NCI-H146 (cell line): ENCODE measurements at regions not wholly inside any gene's neighbourhood (a gene's known extent, or its start where the extent isn't known, plus 50 kb on each side); places are given as distances from the start of the nearest gene placed in this dataset.

Experiments
- DNase-seq: peaks from one replicate; lab custom pipeline; 2025; lab: John Stamatoyannopoulos, UW

GRCh38 chr16:13552960-13553257, 367.0 kb upstream of the ERCC4 start:
- no peak for DNase-seq

- DNase-seq = no peak
Observed at GRCh38 chr16:13553453-13553985, 366.4 kb upstream of the ERCC4 start.

- DNase-seq = no peak
Observed at GRCh38 chr16:13554005-13554404, 365.9 kb upstream of the ERCC4 start.

- DNase-seq = no peak
Observed at GRCh38 chr16:13554643-13555042, 365.3 kb upstream of the ERCC4 start.

GRCh38 chr16:13557418-13557817, 362.5 kb upstream of the ERCC4 start:
- no peak for DNase-seq

GRCh38 chr16:13558752-13559151, 361.2 kb upstream of the ERCC4 start:
- DNase-seq = no peak

- DNase-seq = no peak
Observed at GRCh38 chr16:13559624-13560023, 360.3 kb upstream of the ERCC4 start.

GRCh38 chr16:13560151-13560550, 359.8 kb upstream of the ERCC4 start:
- no peak for DNase-seq

- no peak for DNase-seq
Observed at GRCh38 chr16:13561291-13562070, 358.5 kb upstream of the ERCC4 start.

- no peak for DNase-seq
Observed at GRCh38 chr16:13568803-13569202, 351.2 kb upstream of the ERCC4 start.

GRCh38 chr16:13569986-13570385, 350.0 kb upstream of the ERCC4 start:
- no peak for DNase-seq

- DNase-seq = no peak
Observed at GRCh38 chr16:13571036-13571435, 348.9 kb upstream of the ERCC4 start.

GRCh38 chr16:13573903-13574302, 346.1 kb upstream of the ERCC4 start:
- DNase-seq = no peak

GRCh38 chr16:13586051-13586450, 333.9 kb upstream of the ERCC4 start:
- no peak for DNase-seq

GRCh38 chr16:13587181-13587580, 332.8 kb upstream of the ERCC4 start:
- no peak for DNase-seq

- DNase-seq = no peak
Observed at GRCh38 chr16:13594823-13595222, 325.1 kb upstream of the ERCC4 start.

- DNase-seq = no peak
Observed at GRCh38 chr16:13606804-13607203, 313.1 kb upstream of the ERCC4 start.

GRCh38 chr16:13607289-13607688, 312.7 kb upstream of the ERCC4 start:
- DNase-seq = no peak

GRCh38 chr16:13611596-13611995, 308.4 kb upstream of the ERCC4 start:
- DNase-seq = no peak

GRCh38 chr16:13612623-13613022, 307.3 kb upstream of the ERCC4 start:
- DNase-seq = no peak

GRCh38 chr16:13613165-13613564, 306.8 kb upstream of the ERCC4 start:
- DNase-seq = no peak

GRCh38 chr16:13621639-13622038, 298.3 kb upstream of the ERCC4 start:
- DNase-seq = no peak

GRCh38 chr16:13628156-13628555, 291.8 kb upstream of the ERCC4 start:
- DNase-seq = no peak

- no peak for DNase-seq
Observed at GRCh38 chr16:13629704-13630103, 290.2 kb upstream of the ERCC4 start.
